Stimulated activated CD4-positive, alpha-beta T cell treated with anti-CD3 and anti-CD28 coated beads, TNF-alpha, amount 100 ng/mL, for 4 hours (primary cell): ENCODE measurements at regions not wholly inside any gene's neighbourhood (a gene's known extent, or its start where the extent isn't known, plus 50 kb on each side); places are given as distances from the start of the nearest gene placed in this dataset.
"Not testable (repeated sequence)": the region's sequence is repeated elsewhere in the genome, so short reads cannot be mapped to it uniquely, and the experiment has no call there.

Experiments used
- DNase-seq, 3 experiments: peaks; one replicate each; pipeline ENCODE4 v3.0.0-alpha.2; 2020; ENCODE audit warnings: low read depth in 3 of 3

DNA sequence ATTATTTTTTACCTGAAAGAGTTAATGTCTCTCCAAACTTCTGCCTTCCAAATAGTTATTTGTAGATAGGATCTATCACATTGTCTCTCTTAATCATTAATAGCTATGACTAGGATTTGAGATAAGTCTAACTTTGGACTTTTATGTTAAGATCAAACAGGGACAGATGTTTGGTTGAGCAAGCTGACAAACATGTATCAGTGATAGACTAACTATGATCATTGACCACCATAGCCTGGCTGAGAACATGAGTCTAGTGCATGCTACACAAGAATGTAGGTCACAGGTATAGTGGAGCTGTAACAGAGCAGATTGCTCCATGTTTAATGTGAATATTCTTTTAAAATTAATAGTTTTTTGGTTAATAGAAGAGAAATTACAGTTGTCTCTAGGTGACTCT, 52.0 kb downstream of the SYT15B start:
- not testable (repeated sequence) for DNase-seq

DNA sequence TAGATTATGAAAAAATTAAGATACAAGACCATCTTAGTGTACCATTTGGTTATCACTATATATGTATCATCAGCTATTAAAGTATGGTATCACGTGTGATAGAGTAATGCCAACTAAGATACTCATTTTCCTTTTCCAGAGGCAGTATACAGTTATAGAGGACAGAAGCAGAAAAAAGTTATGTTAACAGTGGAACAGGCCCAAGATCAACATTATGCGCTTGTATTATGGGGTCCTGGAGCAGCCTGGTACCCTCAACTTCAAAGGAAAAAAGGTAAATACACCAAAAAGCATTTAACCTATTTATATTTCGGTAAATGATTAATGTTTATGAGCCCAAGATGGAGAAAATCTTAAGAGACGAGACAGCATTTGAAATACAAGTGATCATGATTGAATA, 52.9 kb downstream of the SYT15B start:
- DNase-seq = not testable (repeated sequence)

DNA sequence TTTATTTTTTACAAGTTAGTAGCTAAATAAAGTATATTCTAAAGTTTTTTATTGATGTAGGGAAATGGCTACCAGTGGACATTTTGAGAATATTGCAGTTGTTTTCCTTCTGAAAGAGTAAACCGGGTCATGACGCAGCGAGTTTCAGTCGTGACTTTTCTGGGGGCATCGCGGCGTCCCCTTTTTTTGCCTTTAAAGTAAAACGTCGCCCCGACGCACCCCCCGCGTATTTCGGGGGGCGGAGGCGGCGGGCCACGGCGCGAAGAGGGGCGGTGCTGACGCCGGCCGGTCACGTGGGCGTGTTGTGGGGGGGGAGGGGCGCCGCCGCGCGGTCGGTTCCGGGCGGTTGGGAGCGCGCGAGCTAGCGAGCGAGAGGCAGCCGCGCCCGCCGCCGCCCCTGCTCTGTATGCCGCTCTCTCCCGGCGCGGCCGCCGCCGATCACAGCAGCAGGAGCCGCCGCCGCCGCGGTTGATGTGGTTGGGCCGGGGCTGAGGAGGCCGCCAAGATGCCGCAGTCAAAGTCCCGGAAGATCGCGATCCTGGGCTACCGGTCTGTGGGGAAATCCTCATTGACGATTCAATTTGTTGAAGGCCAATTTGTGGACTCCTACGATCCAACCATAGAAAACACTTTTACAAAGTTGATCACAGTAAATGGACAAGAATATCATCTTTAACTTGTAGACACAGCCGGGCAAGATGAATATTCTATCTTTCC, 57.5 kb downstream of the SYT15B start:
- DNase-seq = peak; percentile 41 to 60 (median 56)

DNA sequence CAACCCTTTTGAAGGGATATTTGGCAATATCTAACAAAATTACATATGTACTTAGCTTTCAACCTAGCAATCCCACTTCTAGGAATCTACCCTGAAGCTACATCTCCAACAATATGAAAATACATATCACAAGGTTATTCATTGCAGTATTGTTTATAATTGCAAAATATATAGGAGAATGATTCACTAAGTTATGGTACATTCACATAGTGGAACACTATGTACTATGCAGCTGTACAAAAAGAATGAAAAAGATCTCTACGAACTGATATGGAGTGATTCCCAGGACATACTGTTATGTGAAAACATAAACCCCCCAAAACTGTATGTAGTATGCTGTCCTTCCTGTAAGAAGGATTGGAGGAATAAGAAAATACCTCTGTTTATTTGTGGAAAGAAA, 62.1 kb downstream of the SYT15B start:
- not testable (repeated sequence) for DNase-seq

DNA sequence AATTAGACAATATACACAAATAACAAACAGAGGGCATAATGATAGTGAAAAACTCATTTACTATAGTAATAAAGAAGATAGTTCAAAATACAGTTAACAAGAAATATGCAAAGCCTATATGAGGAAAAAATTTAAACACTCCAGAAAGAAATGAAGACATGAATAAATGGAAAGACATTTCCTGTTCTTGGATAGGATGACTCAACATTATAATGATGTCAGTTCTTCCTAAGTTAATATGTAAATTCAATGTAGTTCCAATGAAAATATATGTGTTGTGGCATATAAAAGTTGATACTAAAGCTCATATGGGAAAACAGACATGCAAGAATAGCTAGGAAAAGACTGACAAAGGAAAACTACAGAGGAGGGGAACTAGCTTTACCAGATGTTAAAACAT, 63.5 kb downstream of the SYT15B start:
- DNase-seq = not testable (repeated sequence)

DNA sequence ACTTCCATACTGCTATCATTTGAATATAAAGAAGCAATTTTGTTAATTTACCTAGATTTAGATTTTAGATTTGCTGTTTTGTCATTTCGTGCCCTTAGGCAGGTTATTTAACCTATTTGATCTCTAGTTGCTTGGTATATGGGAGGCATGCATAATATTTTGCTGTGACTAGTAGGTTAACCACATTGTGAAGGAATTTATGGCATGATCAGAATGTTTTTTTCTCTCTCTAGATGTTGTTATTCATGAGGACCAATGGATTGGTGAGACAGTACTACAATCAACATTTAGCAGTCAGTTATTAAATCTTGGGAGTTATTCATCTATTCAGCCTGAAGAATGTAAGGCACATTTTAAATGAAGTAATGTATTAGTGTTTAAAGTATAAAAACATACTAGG, 67.2 kb downstream of the SYT15B start:
- not testable (repeated sequence) for DNase-seq

DNA sequence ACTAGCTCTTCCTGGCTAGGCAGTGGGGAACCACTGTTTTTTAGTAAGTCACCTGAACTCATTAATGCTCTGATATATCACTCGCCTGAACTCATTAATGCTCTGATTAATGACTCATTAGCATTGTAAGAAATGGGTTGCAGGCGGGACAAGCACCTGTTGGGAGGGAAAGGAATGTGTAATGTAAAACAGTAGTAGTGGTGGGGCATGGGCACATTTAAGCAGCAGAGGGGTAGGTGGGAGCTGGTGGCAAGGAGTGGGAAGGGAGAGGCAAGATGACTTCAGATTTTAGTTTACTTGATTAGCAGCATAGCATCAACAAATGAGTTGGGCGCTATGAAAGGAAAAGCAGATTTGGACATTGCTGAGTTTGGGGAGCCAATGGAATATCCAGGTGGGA, 68.2 kb downstream of the SYT15B start:
- not testable (repeated sequence) for DNase-seq

DNA sequence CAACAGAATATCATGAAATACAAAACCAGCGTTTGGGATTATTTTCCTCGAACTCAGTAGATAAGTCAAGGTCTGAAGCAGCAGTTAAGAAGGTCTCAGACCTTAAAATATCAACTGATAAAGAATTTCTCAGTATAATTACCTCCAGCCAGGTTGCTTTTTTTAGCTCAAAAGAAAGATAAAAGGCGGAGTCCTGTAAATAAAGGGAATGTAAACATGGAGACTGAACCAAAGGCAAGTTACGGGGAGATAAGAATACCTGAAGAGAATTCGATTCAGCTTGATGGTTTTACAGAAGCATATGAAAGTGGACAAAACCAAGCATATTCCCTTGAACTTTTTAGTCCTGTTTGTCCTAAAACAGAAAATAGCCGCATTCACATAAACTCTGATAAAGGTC, 73.1 kb downstream of the SYT15B start:
- not testable (repeated sequence) for DNase-seq

DNA sequence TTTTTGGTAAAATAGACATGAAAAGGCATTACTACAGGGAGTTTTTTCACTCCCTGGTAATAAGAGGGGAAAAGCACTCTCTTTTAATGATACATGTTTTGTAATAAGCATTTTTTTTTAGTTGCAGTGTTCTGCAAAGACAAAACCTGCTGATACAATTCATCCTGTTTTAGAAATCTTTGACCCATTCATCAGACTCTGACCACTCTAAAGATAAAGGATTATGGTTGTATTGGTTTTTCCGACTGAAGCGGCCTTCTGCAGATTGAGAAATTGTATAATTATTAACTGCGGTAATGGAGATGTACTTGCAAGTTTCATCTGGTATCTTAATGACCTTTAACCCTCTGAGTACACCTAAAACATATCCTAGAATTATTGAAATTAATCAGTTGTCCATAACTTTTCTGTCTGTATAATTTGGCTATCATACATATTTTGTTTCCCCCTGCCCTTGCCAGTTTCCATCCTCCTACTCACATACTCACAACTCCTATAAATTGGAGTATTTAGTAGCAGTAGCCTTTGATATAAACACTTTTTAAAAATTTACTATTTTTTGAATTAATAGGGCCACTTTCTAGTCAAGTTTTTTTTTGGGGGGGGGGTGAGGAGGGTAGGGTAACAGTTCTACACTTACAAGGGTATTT, 79.4 kb downstream of the SYT15B start:
- not testable (repeated sequence) for DNase-seq

DNA sequence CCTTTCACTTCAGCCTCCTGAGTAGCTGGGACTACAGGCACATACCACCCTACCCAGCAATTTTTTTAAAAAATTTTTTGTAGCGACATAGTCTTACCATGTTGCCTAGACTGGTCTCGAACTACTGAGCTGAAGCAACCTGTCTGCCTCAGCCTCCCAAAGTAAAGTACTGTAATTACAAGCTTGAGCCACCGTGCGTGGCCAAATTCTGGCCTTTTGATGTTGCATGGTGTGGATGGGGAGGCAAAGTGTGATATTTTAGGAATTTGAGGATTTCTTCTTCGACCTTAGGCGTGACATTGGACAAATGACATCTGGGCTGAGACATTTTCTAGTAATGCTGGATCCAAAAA, 81.8 kb downstream of the SYT15B start:
- DNase-seq = not testable (repeated sequence)

DNA sequence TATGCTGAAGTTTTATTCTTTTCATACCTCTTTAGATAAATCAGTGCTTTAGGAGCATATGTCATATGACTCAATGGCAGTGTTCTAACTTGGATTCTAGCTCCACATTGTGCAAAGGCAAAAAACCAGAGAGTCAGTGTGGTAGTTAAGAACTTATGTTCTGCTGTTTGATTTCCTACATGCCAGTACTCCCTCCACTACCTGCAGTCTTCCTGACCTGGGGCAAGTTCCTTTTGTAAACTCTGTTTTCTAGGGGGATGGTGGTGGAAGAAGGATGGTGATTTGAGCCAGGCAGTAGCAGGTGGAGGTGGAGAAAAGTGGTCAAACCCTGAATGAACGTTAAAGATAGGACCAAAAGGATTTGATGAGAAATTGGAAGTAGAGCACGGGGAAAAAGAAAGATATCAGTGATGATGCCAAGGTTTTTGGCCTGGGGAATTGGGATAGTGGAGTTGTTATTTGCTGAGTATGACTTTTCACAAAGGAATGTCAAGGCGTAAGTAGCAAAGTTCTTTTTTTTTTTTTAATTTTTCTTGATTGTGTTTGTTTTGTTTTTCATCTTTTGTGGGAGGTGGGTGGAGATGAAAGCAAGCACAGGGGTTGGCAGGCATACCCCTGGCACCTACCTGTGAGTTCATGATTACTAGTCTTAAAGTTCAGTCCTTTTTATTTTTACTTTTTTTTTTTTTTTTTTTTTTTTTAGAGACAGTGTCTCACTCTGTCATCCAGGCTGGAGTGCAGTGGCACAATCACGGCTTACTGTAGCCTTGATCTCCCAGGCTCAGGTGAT, 82.3 kb downstream of the SYT15B start:
- not testable (repeated sequence) for DNase-seq

DNA sequence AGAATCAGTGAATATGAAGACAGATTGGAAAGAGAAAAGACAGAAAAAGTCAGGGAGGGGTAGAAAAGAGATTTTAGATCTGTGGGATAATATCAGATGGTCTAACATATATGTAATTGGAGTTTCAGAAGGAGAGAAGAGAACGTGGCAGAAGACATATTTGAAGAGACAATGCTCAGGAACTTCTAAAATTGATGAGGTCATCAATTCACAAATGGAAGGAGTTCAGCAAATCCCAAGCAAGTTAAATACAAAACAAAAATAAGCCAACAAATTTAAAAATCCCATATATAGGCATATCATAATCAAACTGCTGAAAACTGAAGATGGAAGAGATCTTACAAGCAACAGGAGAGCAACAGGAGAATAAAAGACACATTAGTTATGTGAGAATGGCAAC, 87.3 kb downstream of the SYT15B start:
- not testable (repeated sequence) for DNase-seq

DNA sequence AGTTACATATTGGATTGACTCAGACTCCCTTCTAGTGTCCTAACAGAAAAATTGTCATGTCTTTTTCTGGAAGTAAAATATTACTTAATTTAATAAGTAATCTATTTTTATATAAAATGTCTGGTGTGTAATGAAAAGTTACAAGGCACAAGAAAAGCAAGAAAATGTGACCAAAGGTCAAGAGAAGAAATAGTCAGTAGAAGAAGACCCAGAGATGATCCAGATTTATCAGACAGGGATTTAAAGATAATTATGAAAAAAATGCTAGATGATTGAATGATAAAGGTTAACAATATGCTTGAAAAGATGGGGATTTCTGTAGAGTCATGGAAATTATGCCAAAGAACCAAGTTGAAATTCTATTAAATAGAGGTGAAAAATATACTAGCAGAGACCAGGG, 87.8 kb downstream of the SYT15B start:
- not testable (repeated sequence) for DNase-seq

DNA sequence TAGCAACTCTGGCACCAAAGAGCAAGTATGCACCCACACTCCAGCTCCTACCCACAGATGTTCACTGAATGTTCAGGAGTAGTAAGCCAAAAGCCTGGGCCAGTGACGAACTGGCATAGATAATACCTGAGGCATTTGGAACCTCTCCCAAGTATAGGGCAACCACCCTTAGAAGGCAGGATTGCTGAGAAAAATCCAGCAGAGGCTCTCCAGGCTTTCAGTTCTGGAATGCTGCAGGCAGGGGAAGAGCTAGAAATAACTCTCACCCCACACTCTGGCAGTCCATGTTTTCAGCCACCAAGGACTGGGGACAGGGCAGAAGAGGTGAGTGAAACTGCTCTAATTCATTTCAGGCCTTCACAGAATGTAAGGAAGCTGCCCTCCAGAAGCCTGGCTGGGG, 90.3 kb downstream of the SYT15B start:
- DNase-seq = not testable (repeated sequence)

DNA sequence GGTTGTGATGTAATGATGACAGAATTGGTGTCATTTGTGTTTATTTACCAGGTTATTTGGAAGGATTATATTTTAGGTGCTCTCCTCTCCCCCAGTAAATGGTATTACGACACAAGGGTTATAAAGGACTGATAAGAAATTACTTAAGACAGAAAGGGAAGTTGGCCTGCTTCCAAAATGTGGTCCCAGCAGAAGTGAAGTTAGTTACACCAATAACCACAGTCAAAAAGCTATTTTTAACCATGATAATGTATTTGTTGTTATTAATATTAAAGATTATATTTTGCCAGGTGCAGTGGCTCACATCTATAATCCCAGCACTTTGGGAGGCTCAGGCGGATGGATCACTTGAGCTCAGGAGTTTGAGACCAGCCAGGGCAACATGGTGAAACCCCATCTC, 92.5 kb downstream of the SYT15B start:
- not testable (repeated sequence) for DNase-seq

DNA sequence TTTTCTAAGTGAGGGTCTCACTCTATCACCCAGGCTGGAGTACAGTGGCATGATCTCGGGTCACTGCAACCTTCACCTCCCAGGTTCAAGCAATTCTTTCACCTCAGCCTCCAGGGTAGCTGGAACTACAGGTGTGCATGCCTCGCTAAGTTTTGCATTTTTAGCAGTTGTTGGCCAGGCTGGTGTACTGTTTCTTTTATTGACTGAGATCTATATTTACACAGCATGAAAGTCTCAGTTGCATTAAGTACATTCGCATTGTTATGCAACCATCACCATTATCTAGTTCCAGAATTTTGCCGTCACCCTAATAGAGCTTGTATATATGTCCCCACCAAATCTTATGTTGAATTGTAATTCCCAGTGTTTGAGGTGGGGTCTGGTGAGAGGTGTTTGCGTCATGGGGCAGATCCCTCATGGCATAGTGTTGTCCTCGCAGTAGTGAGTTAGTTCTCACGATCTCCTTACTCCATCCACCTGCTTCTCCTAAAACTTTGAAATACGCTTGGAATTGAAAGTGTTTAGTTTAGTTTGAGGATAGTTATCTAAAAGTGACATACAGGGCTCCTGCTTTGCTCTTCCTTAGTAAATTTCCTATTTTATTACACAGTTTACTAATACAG, 101.3 kb downstream of the SYT15B start:
- DNase-seq = not testable (repeated sequence)

DNA sequence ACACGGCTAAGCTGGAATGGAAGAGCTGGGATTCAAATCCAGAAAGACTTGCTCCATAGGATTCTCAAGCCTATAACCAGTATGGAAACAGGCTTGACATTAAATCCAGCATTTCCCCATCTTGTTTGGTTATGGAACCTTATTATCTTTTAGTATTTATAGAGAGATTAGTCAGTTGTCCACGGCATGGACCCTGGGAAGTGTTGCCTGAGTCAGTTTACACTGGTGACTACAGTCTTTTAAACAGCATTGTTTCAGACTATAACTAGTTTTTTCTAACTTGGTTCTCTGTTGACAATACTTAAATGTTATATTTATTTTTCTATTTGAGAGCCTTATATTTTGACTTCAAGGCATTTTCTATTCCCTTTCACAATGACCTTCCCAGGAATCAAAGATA, 106.7 kb downstream of the SYT15B start:
- DNase-seq = not testable (repeated sequence)

DNA sequence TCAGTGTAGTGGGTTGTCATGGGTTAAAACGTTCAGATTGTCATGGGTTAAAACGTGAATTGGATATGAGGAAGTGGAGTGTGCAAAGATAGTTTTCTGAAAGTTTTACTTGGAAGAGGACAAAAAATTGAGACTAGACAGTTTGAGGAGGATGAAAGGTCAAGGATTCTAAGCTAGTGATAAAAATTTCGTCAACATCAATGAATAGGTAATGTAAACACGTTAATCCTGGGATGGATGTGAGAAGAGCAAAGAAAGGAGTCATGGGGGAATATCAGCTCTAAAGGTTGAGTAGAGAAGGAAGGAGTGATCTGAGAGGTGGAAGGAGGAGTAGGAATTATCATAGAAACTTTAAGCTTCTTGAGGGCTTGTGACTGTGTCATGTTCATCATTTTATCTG, 109.2 kb downstream of the SYT15B start:
- not testable (repeated sequence) for DNase-seq

DNA sequence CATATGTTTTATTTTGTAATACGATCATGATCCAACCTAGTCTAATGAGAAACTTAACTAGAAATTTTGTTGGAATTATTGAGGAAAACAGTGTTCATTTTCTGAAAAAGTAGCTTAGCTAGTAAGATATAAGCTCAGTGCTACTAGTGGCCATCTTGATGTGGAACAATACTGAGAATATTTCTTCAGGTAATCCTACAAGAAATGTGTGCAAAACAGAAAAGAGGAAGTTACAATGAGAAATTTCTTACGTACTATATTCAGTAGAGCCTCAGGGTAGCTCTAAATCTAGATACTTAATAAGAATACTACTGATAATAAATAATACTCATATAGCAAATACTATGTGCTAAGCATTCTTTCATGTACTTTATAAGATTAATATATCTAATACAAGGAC, 114.8 kb downstream of the SYT15B start:
- DNase-seq = not testable (repeated sequence)

DNA sequence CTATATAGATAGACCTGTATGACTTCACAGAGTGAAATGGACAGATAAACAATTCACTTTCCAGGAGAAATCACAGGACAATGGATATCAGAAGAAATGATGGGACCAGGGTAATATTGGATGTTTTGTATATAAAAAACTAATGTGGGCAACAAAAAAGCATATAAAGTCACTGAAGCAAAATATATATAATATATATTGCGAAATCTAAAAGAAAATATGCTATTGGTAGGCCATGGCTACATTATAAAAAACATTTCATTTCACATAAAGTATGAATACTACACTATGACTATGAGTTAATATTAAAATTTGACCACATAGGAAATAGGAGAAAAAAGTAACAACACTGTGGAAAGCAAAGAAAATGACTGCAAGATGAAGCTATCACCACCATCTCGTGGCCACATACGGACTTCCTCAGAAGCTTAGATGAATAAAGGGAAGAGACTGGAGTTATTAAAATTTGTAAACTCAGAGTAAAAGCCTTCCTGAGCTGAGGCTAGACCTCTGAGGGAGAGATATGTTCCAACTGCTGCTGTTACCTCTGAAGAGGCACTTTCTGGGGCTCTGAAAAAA, 115.8 kb downstream of the SYT15B start:
- DNase-seq = not testable (repeated sequence)

DNA sequence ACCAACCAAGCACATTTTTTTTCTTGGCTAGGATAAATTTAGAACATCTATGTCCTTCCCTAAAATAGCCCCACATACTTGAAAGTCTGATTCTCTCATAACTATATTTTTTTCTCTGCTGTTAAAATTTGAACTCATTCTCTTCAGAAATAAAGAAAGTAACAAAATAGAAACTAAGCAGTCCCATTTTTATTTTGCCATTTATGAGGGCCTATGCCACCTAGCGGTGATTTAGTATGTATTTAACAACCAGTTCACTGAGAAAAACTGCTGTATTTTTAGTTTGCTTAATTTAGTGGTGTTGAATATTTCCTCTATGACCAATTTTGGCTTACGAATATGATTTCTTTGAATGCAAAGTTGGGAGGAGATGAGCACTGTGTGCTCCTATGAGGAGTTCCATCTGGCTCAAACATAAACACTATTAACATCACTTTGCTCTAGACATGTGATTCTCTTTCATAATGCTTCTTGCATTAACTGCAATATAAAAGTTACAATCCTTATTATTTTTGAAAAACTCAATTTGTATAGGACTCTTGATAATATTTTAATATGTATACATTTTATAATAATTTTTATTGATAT, 116.6 kb downstream of the SYT15B start:
- DNase-seq = not testable (repeated sequence)
